Adrenal gland (tissue), 5 donors: ENCODE measurements at regions not wholly inside any gene's neighbourhood (a gene's known extent, or its start where the extent isn't known, plus 50 kb on each side); places are given as distances from the start of the nearest gene placed in this dataset.

Experiments used
- CTCF ChIP-seq, 6 experiments: fragments of 450-650 bp in 4 of 6; fragments of 200-600 bp in 2 of 6; sonication (generic) in 1 of 6; IDR thresholded peaks; 1 replicate in 5 of 6; 2 replicates in 1 of 6; pipeline versions ENCODE4 v1.5.1 to v1.8.0; 2016 to 2021; ENCODE audit warnings: antibody characterized with exemption in 6 of 6, mild to moderate bottlenecking in 2 of 6, moderate library complexity in 1 of 6
- POLR2A ChIP-seq, 2 donors: fragments of 450-650 bp; IDR thresholded peaks; one replicate each; pipeline ENCODE4 v1.6.1; 2017; ENCODE audit warnings: antibody characterized with exemption in 2 of 2, mild to moderate bottlenecking in 2 of 2, moderate library complexity in 1 of 2
- donor health status: DM: no; HTN: no; CAD: no.

DNA sequence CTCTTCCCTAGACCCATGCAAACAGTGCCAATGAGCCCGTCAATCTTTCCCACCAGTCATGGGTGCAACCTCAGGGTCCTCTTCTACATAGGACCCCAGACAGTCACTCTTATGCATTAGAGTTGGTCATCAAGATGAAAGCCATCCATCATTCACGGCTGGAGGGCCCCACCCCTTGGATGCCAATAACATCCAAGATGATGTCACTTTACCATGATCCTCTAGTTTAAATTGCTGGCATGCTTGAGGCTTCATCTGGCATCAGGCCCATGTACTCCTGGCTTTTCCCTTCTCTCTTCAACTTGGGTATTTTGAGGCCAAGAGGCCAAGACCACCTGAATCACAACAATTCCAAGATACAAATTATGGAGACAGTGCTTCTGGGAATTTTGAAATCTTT, 91.1 kb upstream of the MAPK4 start:
- TF ChIP-seq CTCF (IDR thresholded peaks at IDR 0.05) (no peak), POLR2A (IDR thresholded peaks at IDR 0.05) (no peak)
